Caco-2 (cell line): ENCODE measurements at regions not wholly inside any gene's neighbourhood (a gene's known extent, or its start where the extent isn't known, plus 50 kb on each side); places are given as distances from the start of the nearest gene placed in this dataset.

Experiments used
- BruUV-seq: library from RNA; stranded (reverse); fragments of 400-500 nt; replicated peaks from 2 replicates; lab custom pipeline; 2021; lab: Mats Ljungman, UMichigan
- CTCF ChIA-PET: fragments of 300-600 bp; sonication (Branson Sonifier 250); formaldehyde crosslinking; loops from one replicate; lab custom pipeline; 2022; ENCODE audit warnings: antibody characterized with exemption; lab: Charles Lee
- POLR2A ChIA-PET: fragments of 300-600 bp; sonication (Branson Sonifier 250); formaldehyde crosslinking; loops from one replicate; lab custom pipeline; 2022; ENCODE audit warnings: antibody characterized with exemption; lab: Charles Lee
- DNase-seq, 2 experiments: peaks; one replicate each; pipeline versions ENCODE4 v3.0.0 to v3.0.0-alpha.2; 2020 to 2022
- H3K27me3 ChIP-seq: replicated peaks from 2 replicates; pipeline ENCODE4 v1.6.0; 2011; ENCODE audit warnings: low read length; ENCODE audit not compliant: control insufficient read depth, insufficient read depth
- H3K36me3 ChIP-seq: 2 replicates; pipeline ENCODE4 v1.5.1; 2011; ENCODE audit warnings: low read length; ENCODE audit not compliant: control insufficient read depth, insufficient read depth
- H3K4me1 ChIP-seq: fragments of 250-450 bp; sonication (Bioruptor Pico); 2 replicates; pipeline ENCODE4 v1.5.1; 2020; ENCODE audit warnings: mild to moderate bottlenecking
- H3K4me3 ChIP-seq: 2 replicates; pipeline ENCODE4 v1.5.1; 2011; ENCODE audit warnings: low read depth, mild to moderate bottlenecking, control low read depth, low read length
- H3K9me3 ChIP-seq: fragments of 250-450 bp; sonication (Bioruptor Pico); 2 replicates; pipeline ENCODE4 v1.5.1; 2020; ENCODE audit warnings: mild to moderate bottlenecking, moderate library complexity
- H3K27ac Mint-ChIP-seq: one replicate; pipeline ENCODE4 v1.8.0; 2022; ENCODE audit warnings: mixed read lengths; ENCODE audit not compliant: unreplicated experiment
- H3K27me3 Mint-ChIP-seq: one replicate; pipeline ENCODE4 v1.8.0; 2022; ENCODE audit warnings: mixed read lengths; ENCODE audit not compliant: insufficient read depth, unreplicated experiment
- H3K36me3 Mint-ChIP-seq: one replicate; pipeline ENCODE4 v1.8.0; 2022; ENCODE audit warnings: mild to moderate bottlenecking, mixed read lengths; ENCODE audit not compliant: insufficient read depth, unreplicated experiment
- H3K4me1 Mint-ChIP-seq: one replicate; pipeline ENCODE4 v1.8.0; 2022; ENCODE audit warnings: low read depth, mixed read lengths; ENCODE audit not compliant: unreplicated experiment
- H3K4me3 Mint-ChIP-seq: one replicate; pipeline ENCODE4 v1.8.0; 2022; ENCODE audit warnings: mild to moderate bottlenecking, moderate library complexity, mixed read lengths; ENCODE audit not compliant: unreplicated experiment
- H3K9me3 Mint-ChIP-seq: one replicate; pipeline ENCODE4 v1.8.0; 2022; ENCODE audit warnings: mixed read lengths; ENCODE audit not compliant: unreplicated experiment
- intact Hi-C: fragments of 100-400 bp; cut with micrococcal nuclease; formaldehyde crosslinking; loops from one replicate; pipeline ENCODE4 v1.10.0; 2022; ENCODE audit not compliant: unreplicated experiment
- TF ChIP-seq, protein P1 (sequence below), 2 experiments: fragments of 200-600 bp in 1 of 2; IDR thresholded peaks; 1 replicate in 1 of 2; 2 replicates in 1 of 2; pipeline versions ENCODE4 v1.5.1 to v1.8.0; 2011 to 2022; ENCODE audit warnings: antibody characterized with exemption in 1 of 2, control low read depth in 1 of 2, inconsistent platforms in 1 of 2, low read depth in 1 of 2, low read length in 1 of 2, mild to moderate bottlenecking in 1 of 2, moderate library complexity in 1 of 2; ENCODE audit not compliant: insufficient read depth in 1 of 2, severe bottlenecking in 1 of 2, unreplicated experiment in 1 of 2

DNA sequence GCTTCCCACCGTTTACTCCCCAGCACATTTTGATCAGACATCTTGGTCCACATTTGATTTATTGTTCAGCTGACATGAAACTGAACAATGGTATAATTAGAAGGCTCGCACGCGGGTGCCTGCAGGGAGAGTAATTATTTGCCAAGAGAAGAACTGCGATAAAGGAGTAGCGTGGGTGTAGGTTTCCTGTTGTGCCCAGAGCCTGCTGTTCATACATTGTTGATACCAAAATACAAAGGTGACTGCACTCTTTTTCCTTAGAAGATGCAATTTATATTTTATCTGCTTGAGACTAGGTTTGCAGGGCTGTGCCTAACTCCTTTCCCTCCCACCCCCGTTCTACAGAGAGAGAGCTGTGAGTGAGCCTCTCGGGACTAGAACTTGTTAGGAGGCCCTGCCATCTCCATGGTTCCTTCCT lies 241.8 kb upstream of the MSX2 start:
- CTCF ChIA-PET = no interaction called here
- Mint-ChIP-seq H3K4me3 (no peak overlapping the region), H3K36me3 (no peaks in the 10 kb centered on the region), H3K9me3 (peaks cover 19% of the 10 kb centered on the region), H3K27me3 (no peaks in the 10 kb centered on the region), H3K27ac (no peak overlapping the region), H3K4me1 (no peaks in the 10 kb centered on the region)
- TF ChIP-seq, protein P1, sequence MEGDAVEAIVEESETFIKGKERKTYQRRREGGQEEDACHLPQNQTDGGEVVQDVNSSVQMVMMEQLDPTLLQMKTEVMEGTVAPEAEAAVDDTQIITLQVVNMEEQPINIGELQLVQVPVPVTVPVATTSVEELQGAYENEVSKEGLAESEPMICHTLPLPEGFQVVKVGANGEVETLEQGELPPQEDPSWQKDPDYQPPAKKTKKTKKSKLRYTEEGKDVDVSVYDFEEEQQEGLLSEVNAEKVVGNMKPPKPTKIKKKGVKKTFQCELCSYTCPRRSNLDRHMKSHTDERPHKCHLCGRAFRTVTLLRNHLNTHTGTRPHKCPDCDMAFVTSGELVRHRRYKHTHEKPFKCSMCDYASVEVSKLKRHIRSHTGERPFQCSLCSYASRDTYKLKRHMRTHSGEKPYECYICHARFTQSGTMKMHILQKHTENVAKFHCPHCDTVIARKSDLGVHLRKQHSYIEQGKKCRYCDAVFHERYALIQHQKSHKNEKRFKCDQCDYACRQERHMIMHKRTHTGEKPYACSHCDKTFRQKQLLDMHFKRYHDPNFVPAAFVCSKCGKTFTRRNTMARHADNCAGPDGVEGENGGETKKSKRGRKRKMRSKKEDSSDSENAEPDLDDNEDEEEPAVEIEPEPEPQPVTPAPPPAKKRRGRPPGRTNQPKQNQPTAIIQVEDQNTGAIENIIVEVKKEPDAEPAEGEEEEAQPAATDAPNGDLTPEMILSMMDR (IDR thresholded peaks at IDR 0.05; ENCODE audit: insufficient read depth in 1 of 2, low read depth in 1 of 2, low read length in 1 of 2, severe bottlenecking in 1 of 2, unreplicated experiment in 1 of 2) = no peak
- no peaks in the 10 kb centered on the region for H3K36me3 ChIP-seq
- no peak overlapping the region for H3K4me3 ChIP-seq
- intact Hi-C loops = no loop called here
- peaks cover 20% of the 10 kb centered on the region; the same call in 1 of the 2 replicates for H3K9me3 ChIP-seq
- POLR2A ChIA-PET = no interaction called here
- no TSS peak for BruUV-seq
- no peaks in the 10 kb centered on the region for H3K4me1 ChIP-seq
- H3K27me3 ChIP-seq = no peaks in the 10 kb centered on the region
- no peak for DNase-seq

DNA sequence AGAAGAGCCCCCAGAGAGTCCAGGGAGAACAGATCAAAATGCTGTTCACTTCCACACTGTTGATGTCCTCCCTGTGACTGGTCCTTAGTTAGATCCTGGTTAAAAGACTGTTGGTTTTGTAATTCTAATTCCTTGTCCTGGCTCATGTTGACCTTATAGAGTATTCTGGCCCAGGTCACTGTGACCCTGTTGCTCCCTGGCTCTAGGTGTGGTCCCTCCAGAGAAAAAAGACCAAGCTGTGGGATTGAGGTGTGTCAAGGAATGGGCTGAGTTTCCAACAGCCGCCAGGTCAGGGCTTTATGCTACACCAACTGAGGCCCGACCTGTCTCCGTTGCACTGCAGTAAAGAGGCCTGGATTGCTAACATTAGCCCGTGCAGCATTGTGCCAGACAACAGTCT lies 241.0 kb upstream of the MSX2 start:
- no TSS peak for BruUV-seq
- POLR2A ChIA-PET = no interaction called here
- Histone ChIP-seq H3K36me3 (no peaks in the 10 kb centered on the region), H3K27me3 (no peaks in the 10 kb centered on the region), H3K4me1 (no peaks in the 10 kb centered on the region), H3K9me3 (peaks cover 20% of the 10 kb centered on the region; the same call in 1 of the 2 replicates), H3K4me3 (no peak overlapping the region)
- peaks cover 19% of the 10 kb centered on the region for H3K9me3 Mint-ChIP-seq
- CTCF ChIA-PET = no interaction called here
- H3K4me3 Mint-ChIP-seq = no peak overlapping the region
- DNase-seq = no peak
- no peak overlapping the region for H3K27ac Mint-ChIP-seq
- TF ChIP-seq, protein P1 (IDR thresholded peaks at IDR 0.05; ENCODE audit: insufficient read depth in 1 of 2, low read depth in 1 of 2, low read length in 1 of 2, severe bottlenecking in 1 of 2, unreplicated experiment in 1 of 2) = no peak
- intact Hi-C loops = no loop called here
- no peaks in the 10 kb centered on the region for H3K27me3 Mint-ChIP-seq
- H3K36me3 Mint-ChIP-seq = no peaks in the 10 kb centered on the region
- no peaks in the 10 kb centered on the region for H3K4me1 Mint-ChIP-seq

DNA sequence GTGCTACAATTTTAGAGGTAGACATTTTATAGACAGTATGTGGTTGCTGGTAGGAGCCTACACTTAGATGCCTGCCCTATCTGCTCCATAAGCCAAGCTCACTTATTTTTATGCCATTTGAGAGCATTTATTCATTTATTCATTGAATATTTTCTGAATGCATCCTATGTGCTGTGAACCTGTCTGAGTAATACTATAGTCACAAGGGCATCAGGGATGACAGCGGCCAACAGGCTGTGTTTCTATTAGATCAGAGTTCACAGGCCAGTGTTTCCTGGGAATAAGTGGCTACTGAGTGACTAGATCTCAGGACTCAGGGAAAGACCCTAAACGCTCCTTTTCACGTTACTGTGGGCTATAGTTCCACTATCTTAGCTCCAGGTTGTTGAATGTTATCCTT lies 235.2 kb upstream of the MSX2 start:
- CTCF ChIA-PET = no interaction called here
- no TSS peak for BruUV-seq
- POLR2A ChIA-PET = no interaction called here
- Mint-ChIP-seq H3K27me3 (no peaks in the 10 kb centered on the region), H3K27ac (no peak overlapping the region), H3K4me1 (no peaks in the 10 kb centered on the region), H3K36me3 (no peaks in the 10 kb centered on the region), H3K4me3 (no peak overlapping the region), H3K9me3 (peaks cover 18% of the 10 kb centered on the region)
- Histone ChIP-seq H3K36me3 (no peaks in the 10 kb centered on the region), H3K9me3 (0 out of 2 replicates have a peak, but pooled peaks cover 6% of the 10 kb centered on the region), H3K4me3 (no peak overlapping the region), H3K27me3 (no peaks in the 10 kb centered on the region), H3K4me1 (no peaks in the 10 kb centered on the region)
- intact Hi-C loops = no loop called here
- TF ChIP-seq, protein P1 (IDR thresholded peaks at IDR 0.05; ENCODE audit: insufficient read depth in 1 of 2, low read depth in 1 of 2, low read length in 1 of 2, severe bottlenecking in 1 of 2, unreplicated experiment in 1 of 2) = no peak
- no peak for DNase-seq
